ENCODE measurements at regions not wholly inside any gene's neighbourhood (a gene's known extent, or its start where the extent isn't known, plus 50 kb on each side); places are given as distances from the start of the nearest gene placed in this dataset.

GRCh38 chr17:11023639-11024479, 186.0 kb upstream of the PIRT start:
- H3K4me3 ChIP-seq (ENCODE audit: low read depth, low read length) = no peak overlapping the region
- TF ChIP-seq, protein P1, sequence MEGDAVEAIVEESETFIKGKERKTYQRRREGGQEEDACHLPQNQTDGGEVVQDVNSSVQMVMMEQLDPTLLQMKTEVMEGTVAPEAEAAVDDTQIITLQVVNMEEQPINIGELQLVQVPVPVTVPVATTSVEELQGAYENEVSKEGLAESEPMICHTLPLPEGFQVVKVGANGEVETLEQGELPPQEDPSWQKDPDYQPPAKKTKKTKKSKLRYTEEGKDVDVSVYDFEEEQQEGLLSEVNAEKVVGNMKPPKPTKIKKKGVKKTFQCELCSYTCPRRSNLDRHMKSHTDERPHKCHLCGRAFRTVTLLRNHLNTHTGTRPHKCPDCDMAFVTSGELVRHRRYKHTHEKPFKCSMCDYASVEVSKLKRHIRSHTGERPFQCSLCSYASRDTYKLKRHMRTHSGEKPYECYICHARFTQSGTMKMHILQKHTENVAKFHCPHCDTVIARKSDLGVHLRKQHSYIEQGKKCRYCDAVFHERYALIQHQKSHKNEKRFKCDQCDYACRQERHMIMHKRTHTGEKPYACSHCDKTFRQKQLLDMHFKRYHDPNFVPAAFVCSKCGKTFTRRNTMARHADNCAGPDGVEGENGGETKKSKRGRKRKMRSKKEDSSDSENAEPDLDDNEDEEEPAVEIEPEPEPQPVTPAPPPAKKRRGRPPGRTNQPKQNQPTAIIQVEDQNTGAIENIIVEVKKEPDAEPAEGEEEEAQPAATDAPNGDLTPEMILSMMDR (IDR thresholded peaks at IDR 0.05; ENCODE audit: low read depth, low read length) = no peak

- TF ChIP-seq, protein P1 (IDR thresholded peaks at IDR 0.05; ENCODE audit: low read depth, low read length) = no peak
Observed at GRCh38 chr17:11006530-11006929, 168.6 kb upstream of the PIRT start.

GRCh38 chr17:11005940-11006339, 168.1 kb upstream of the PIRT start:
- TF ChIP-seq, protein P1 (IDR thresholded peaks at IDR 0.05; ENCODE audit: low read depth, low read length) = no peak
- no peak overlapping the region for H3K4me3 ChIP-seq (ENCODE audit: low read depth, low read length)

More at GRCh38 chr17:11006530-11006929, 168.6 kb upstream of the PIRT start:
- no peak overlapping the region for H3K4me3 ChIP-seq (ENCODE audit: low read depth, low read length)

GRCh38 chr17:11002417-11002816, 164.5 kb upstream of the PIRT start:
- TF ChIP-seq, protein P1 (IDR thresholded peaks at IDR 0.05; ENCODE audit: low read depth, low read length) = no peak
- H3K4me3 ChIP-seq (ENCODE audit: low read depth, low read length) = no peak overlapping the region

- TF ChIP-seq, protein P1 (IDR thresholded peaks at IDR 0.05; ENCODE audit: low read depth, low read length) = no peak
- no peak overlapping the region for H3K4me3 ChIP-seq (ENCODE audit: low read depth, low read length)
Observed at GRCh38 chr17:11001651-11002050, 163.8 kb upstream of the PIRT start.

- no peak overlapping the region for H3K4me3 ChIP-seq (ENCODE audit: low read depth, low read length)
- TF ChIP-seq, protein P1 (IDR thresholded peaks at IDR 0.05; ENCODE audit: low read depth, low read length) = no peak
Observed at GRCh38 chr17:10999484-10999883, 161.6 kb upstream of the PIRT start.

DNA sequence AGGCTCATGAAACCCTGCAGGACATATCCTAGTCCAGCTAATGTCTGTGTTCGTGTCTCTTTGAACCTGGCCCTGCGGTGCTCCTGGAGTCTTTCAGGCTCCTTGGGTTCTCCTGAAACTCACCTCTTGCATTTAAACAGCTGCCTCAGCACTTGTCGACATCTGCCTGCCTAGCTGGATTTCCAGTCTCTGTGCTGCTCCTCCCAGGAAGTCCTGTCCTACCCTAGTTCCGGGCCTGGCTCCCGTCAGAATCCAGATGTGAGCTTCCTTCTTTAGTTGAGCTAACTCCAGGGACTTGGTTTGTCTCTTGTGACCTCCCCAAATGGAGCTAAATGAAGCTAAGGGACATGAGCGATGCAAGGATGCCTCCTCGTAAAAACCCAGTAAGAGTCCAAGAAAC, 155.2 kb upstream of the PIRT start:
- TF ChIP-seq, protein P1 (IDR thresholded peaks at IDR 0.05; ENCODE audit: low read depth, low read length) = no peak
- no peak overlapping the region for H3K4me3 ChIP-seq (ENCODE audit: low read depth, low read length)
